ENCODE measurements at regions not wholly inside any gene's neighbourhood (a gene's known extent, or its start where the extent isn't known, plus 50 kb on each side); places are given as distances from the start of the nearest gene placed in this dataset.

- Histone ChIP-seq H3K79me1 (ENCODE audit: low read length) (no peaks in the 10 kb centered on the region), H4K8ac (ENCODE audit: low read depth, low read length) (no peak overlapping the region), H3K9ac (ENCODE audit: low read length) (no peak overlapping the region), H3K18ac (ENCODE audit: low read length) (no peak overlapping the region), H2BK12ac (ENCODE audit: low read length) (no peak overlapping the region), H2AK5ac (ENCODE audit: low read length) (no peak overlapping the region), H3K23ac (ENCODE audit: low read length) (no peak overlapping the region), H3K27me3 (ENCODE audit: insufficient read depth, low read length) (no peaks in the 10 kb centered on the region), H2BK120ac (ENCODE audit: insufficient read depth, low read length, poor library complexity) (no peak overlapping the region), H2BK5ac (ENCODE audit: low read depth, low read length, poor library complexity) (no peak overlapping the region), H4K12ac (ENCODE audit: low read depth, low read length) (no peak overlapping the region), H3K14ac (ENCODE audit: low read length) (no peak overlapping the region), H3K9me3 (ENCODE audit: insufficient read depth, low read depth, low read length) (no peaks in the 10 kb centered on the region), H3K79me2 (ENCODE audit: control insufficient read depth, insufficient read depth, low read length, poor library complexity) (no peaks in the 10 kb centered on the region), H3K27ac (ENCODE audit: low read depth, low read length) (no peak overlapping the region), H3K4me1 (ENCODE audit: control insufficient read depth in 1 of 2, insufficient read depth in 2 of 2, low read length in 2 of 2) (peaks cover 0 to 3% of the 10 kb centered on the region in 2 experiments), H3K36me3 (ENCODE audit: control insufficient read depth in 1 of 2, insufficient read depth in 2 of 2, low read length in 2 of 2) (no peaks in the 10 kb centered on the region), H4K91ac (ENCODE audit: low read depth, low read length) (no peak overlapping the region), H3K4ac (ENCODE audit: low read depth, low read length) (no peak overlapping the region), H3K4me3 (ENCODE audit: low read depth, low read length) (no peak overlapping the region), H3K4me2 (ENCODE audit: low read length) (no peak overlapping the region), H2AFZ (ENCODE audit: insufficient read depth, low read length, poor library complexity) (no peak overlapping the region)
- DNase-seq = no peak
- no CpG with 5 or more reads among the region's 2 CpGs for WGBS (ENCODE audit: extremely low coverage, insufficient coverage, insufficient read length)
Observed at GRCh38 chr5:27821681-27822080, 783.3 kb upstream of the CDH9 start.

- H3K4me2 ChIP-seq (ENCODE audit: low read length) = no peak overlapping the region
- H3K79me1 ChIP-seq (ENCODE audit: low read length) = no peaks in the 10 kb centered on the region
- H3K9ac ChIP-seq (ENCODE audit: low read length) = no peak overlapping the region
- no peak overlapping the region for H4K91ac ChIP-seq (ENCODE audit: low read depth, low read length)
- H2BK5ac ChIP-seq (ENCODE audit: low read depth, low read length, poor library complexity) = no peak overlapping the region
- no peak overlapping the region for H3K18ac ChIP-seq (ENCODE audit: low read length)
- DNase-seq = no peak
- no CpG with 5 or more reads among the region's 1 CpG for WGBS (ENCODE audit: extremely low coverage, insufficient coverage, insufficient read length)
- no peaks in the 10 kb centered on the region for H3K36me3 ChIP-seq (ENCODE audit: control insufficient read depth in 1 of 2, insufficient read depth in 2 of 2, low read length in 2 of 2)
- H2AFZ ChIP-seq (ENCODE audit: insufficient read depth, low read length, poor library complexity) = no peak overlapping the region
- H4K8ac ChIP-seq (ENCODE audit: low read depth, low read length) = no peak overlapping the region
- H2BK120ac ChIP-seq (ENCODE audit: insufficient read depth, low read length, poor library complexity) = no peak overlapping the region
- H3K27me3 ChIP-seq (ENCODE audit: insufficient read depth, low read length) = no peaks in the 10 kb centered on the region
- H2BK12ac ChIP-seq (ENCODE audit: low read length) = no peak overlapping the region
- H4K12ac ChIP-seq (ENCODE audit: low read depth, low read length) = no peak overlapping the region
- no peak overlapping the region for H3K14ac ChIP-seq (ENCODE audit: low read length)
- H3K23ac ChIP-seq (ENCODE audit: low read length) = no peak overlapping the region
- H3K4ac ChIP-seq (ENCODE audit: low read depth, low read length) = no peak overlapping the region
- H3K4me3 ChIP-seq (ENCODE audit: low read depth, low read length) = no peak overlapping the region
- no peak overlapping the region for H3K27ac ChIP-seq (ENCODE audit: low read depth, low read length)
- H3K79me2 ChIP-seq (ENCODE audit: control insufficient read depth, insufficient read depth, low read length, poor library complexity) = no peaks in the 10 kb centered on the region
- peaks cover 0 to 3% of the 10 kb centered on the region in 2 experiments for H3K4me1 ChIP-seq (ENCODE audit: control insufficient read depth in 1 of 2, insufficient read depth in 2 of 2, low read length in 2 of 2)
- no peak overlapping the region for H2AK5ac ChIP-seq (ENCODE audit: low read length)
- no peaks in the 10 kb centered on the region for H3K9me3 ChIP-seq (ENCODE audit: insufficient read depth, low read depth, low read length)
Observed at GRCh38 chr5:27818888-27819287, 780.5 kb upstream of the CDH9 start.

GRCh38 chr5:27814983-27815382, 776.6 kb upstream of the CDH9 start:
- no peak overlapping the region for H2BK5ac ChIP-seq (ENCODE audit: low read depth, low read length, poor library complexity)
- H3K4ac ChIP-seq (ENCODE audit: low read depth, low read length) = no peak overlapping the region
- H3K79me2 ChIP-seq (ENCODE audit: control insufficient read depth, insufficient read depth, low read length, poor library complexity) = no peaks in the 10 kb centered on the region
- H4K91ac ChIP-seq (ENCODE audit: low read depth, low read length) = no peak overlapping the region
- H3K4me2 ChIP-seq (ENCODE audit: low read length) = no peak overlapping the region
- no peak overlapping the region for H4K8ac ChIP-seq (ENCODE audit: low read depth, low read length)
- H3K14ac ChIP-seq (ENCODE audit: low read length) = no peak overlapping the region
- H3K79me1 ChIP-seq (ENCODE audit: low read length) = no peaks in the 10 kb centered on the region
- H3K4me3 ChIP-seq (ENCODE audit: low read depth, low read length) = no peak overlapping the region
- H3K23ac ChIP-seq (ENCODE audit: low read length) = no peak overlapping the region
- no peak overlapping the region for H2BK12ac ChIP-seq (ENCODE audit: low read length)
- no peak overlapping the region for H2AK5ac ChIP-seq (ENCODE audit: low read length)
- DNase-seq = peak in 1 of 2 donors; percentile 1
- no CpG with 5 or more reads among the region's 1 CpG for WGBS (ENCODE audit: extremely low coverage, insufficient coverage, insufficient read length)
- H3K18ac ChIP-seq (ENCODE audit: low read length) = no peak overlapping the region
- H2BK120ac ChIP-seq (ENCODE audit: insufficient read depth, low read length, poor library complexity) = no peak overlapping the region
- H3K27ac ChIP-seq (ENCODE audit: low read depth, low read length) = no peak overlapping the region
- no peak overlapping the region for H2AFZ ChIP-seq (ENCODE audit: insufficient read depth, low read length, poor library complexity)
- peaks cover 0 to 3% of the 10 kb centered on the region in 2 experiments for H3K4me1 ChIP-seq (ENCODE audit: control insufficient read depth in 1 of 2, insufficient read depth in 2 of 2, low read length in 2 of 2)
- no peaks in the 10 kb centered on the region for H3K9me3 ChIP-seq (ENCODE audit: insufficient read depth, low read depth, low read length)
- H3K36me3 ChIP-seq (ENCODE audit: control insufficient read depth in 1 of 2, insufficient read depth in 2 of 2, low read length in 2 of 2) = no peaks in the 10 kb centered on the region
- H4K12ac ChIP-seq (ENCODE audit: low read depth, low read length) = no peak overlapping the region
- H3K27me3 ChIP-seq (ENCODE audit: insufficient read depth, low read length) = no peaks in the 10 kb centered on the region
- no peak overlapping the region for H3K9ac ChIP-seq (ENCODE audit: low read length)

- Histone ChIP-seq H3K4me2 (ENCODE audit: low read length) (no peak overlapping the region), H3K27me3 (ENCODE audit: insufficient read depth, low read length) (no peaks in the 10 kb centered on the region), H4K12ac (ENCODE audit: low read depth, low read length) (no peak overlapping the region), H2BK120ac (ENCODE audit: insufficient read depth, low read length, poor library complexity) (no peak overlapping the region), H2BK12ac (ENCODE audit: low read length) (no peak overlapping the region), H4K8ac (ENCODE audit: low read depth, low read length) (no peak overlapping the region), H2BK5ac (ENCODE audit: low read depth, low read length, poor library complexity) (no peak overlapping the region), H3K14ac (ENCODE audit: low read length) (no peak overlapping the region), H3K4me1 (ENCODE audit: control insufficient read depth in 1 of 2, insufficient read depth in 2 of 2, low read length in 2 of 2) (peaks cover 0 to 3% of the 10 kb centered on the region in 2 experiments), H3K4me3 (ENCODE audit: low read depth, low read length) (no peak overlapping the region), H3K4ac (ENCODE audit: low read depth, low read length) (no peak overlapping the region), H3K9ac (ENCODE audit: low read length) (no peak overlapping the region), H2AFZ (ENCODE audit: insufficient read depth, low read length, poor library complexity) (no peak overlapping the region), H3K79me1 (ENCODE audit: low read length) (no peaks in the 10 kb centered on the region), H3K18ac (ENCODE audit: low read length) (no peak overlapping the region), H4K91ac (ENCODE audit: low read depth, low read length) (no peak overlapping the region), H3K23ac (ENCODE audit: low read length) (no peak overlapping the region), H3K79me2 (ENCODE audit: control insufficient read depth, insufficient read depth, low read length, poor library complexity) (no peaks in the 10 kb centered on the region), H2AK5ac (ENCODE audit: low read length) (no peak overlapping the region), H3K36me3 (ENCODE audit: control insufficient read depth in 1 of 2, insufficient read depth in 2 of 2, low read length in 2 of 2) (no peaks in the 10 kb centered on the region), H3K27ac (ENCODE audit: low read depth, low read length) (no peak overlapping the region), H3K9me3 (ENCODE audit: insufficient read depth, low read depth, low read length) (no peaks in the 10 kb centered on the region)
- WGBS (ENCODE audit: extremely low coverage, insufficient coverage, insufficient read length) = no CpG with 5 or more reads among the region's 1 CpG
- DNase-seq = no peak
Observed at GRCh38 chr5:27814286-27814685, 775.9 kb upstream of the CDH9 start.
